ACC112 (cell line): ENCODE measurements at regions not wholly inside any gene's neighbourhood (a gene's known extent, or its start where the extent isn't known, plus 50 kb on each side); places are given as distances from the start of the nearest gene placed in this dataset.
"Not testable (repeated sequence)": the region's sequence is repeated elsewhere in the genome, so short reads cannot be mapped to it uniquely, and the experiment has no call there.

Experiments used
- H2AFZ ChIP-seq: fragments of 200-600 bp; sonication (generic); one replicate; pipeline ENCODE4 v1.6.0; 2017; ENCODE audit warnings: antibody characterized with exemption, low read length; ENCODE audit not compliant: unreplicated experiment
- H3K27ac ChIP-seq: fragments of 200-600 bp; sonication (generic); 2 replicates; pipeline ENCODE4 v1.5.1; 2014; ENCODE audit warnings: low read depth, mild to moderate bottlenecking, antibody characterized with exemption, low read length, moderate library complexity
- H3K27me3 ChIP-seq: fragments of 200-600 bp; sonication (generic); 2 replicates; pipeline ENCODE4 v1.6.1; 2014; ENCODE audit warnings: mild to moderate bottlenecking, antibody characterized with exemption, low read length, moderate library complexity, mixed read lengths; ENCODE audit not compliant: insufficient read depth
- H3K36me3 ChIP-seq: fragments of 200-600 bp; sonication (generic); 2 replicates; pipeline ENCODE4 v1.6.1; 2016; ENCODE audit warnings: mild to moderate bottlenecking, antibody characterized with exemption, low read length, moderate library complexity, mixed read lengths; ENCODE audit not compliant: insufficient read depth
- H3K4me1 ChIP-seq: fragments of 200-600 bp; sonication (generic); one replicate; pipeline ENCODE4 v1.6.1; 2016; ENCODE audit warnings: low read length, mixed read lengths; ENCODE audit not compliant: insufficient read depth, unreplicated experiment, control insufficient read depth
- H3K4me3 ChIP-seq: fragments of 200-600 bp; sonication (generic); 2 replicates; pipeline ENCODE4 v1.5.1; 2014; ENCODE audit warnings: mild to moderate bottlenecking, low read depth, low read length
- H3K79me2 ChIP-seq: fragments of 200-600 bp; sonication (generic); one replicate; pipeline ENCODE4 v1.6.0; 2016; ENCODE audit warnings: low read length; ENCODE audit not compliant: control insufficient read depth, unreplicated experiment, insufficient read depth

DNA sequence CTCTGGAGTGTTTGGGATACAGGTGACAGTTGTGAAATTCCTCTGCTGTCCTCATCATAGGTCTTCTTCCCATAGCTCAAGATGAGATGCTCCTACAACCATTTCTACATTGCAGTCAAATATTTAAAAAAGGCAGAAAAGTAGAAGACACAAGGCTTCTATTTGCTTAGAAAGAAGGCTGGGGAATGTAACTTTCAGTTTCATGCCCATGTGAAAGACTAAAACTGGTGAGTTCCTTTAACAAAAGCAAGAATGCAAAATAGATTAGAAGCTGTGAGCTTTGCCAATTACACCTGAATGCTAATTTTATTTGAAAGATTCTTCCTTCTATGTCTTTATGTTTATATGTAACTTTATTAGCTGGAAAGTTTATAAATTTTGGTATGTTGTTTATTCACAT is 1682.7 kb downstream of the BRINP3 start:
- Histone ChIP-seq H3K4me1 (no peaks in the 10 kb centered on the region), H3K27me3 (no peaks in the 10 kb centered on the region), H2AFZ (no peak overlapping the region), H3K27ac (no peak overlapping the region), H3K36me3 (no peaks in the 10 kb centered on the region), H3K79me2 (no peaks in the 10 kb centered on the region), H3K4me3 (no peak overlapping the region)

DNA sequence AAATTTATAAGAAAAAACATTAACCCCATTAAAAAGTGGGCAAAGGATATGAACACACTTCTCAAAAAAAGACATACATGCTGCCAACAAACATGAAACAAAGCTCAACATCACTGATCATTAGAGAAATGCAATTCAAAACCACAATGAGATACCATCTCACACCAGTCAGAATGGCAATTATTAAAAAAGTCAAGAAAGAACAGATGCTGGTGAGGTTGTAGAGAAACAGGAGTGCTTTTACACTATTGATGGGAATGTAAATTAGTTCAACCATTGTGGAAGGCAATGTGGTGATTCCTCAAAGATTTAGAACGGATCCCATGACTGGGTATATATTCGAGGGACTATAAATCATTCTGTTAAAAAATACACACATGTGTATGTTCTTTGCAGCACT is 1665.5 kb downstream of the BRINP3 start:
- not testable (repeated sequence) for H3K79me2 ChIP-seq, H3K4me1 ChIP-seq, H3K27me3 ChIP-seq, H3K4me3 ChIP-seq, H3K36me3 ChIP-seq, H2AFZ ChIP-seq, H3K27ac ChIP-seq

DNA sequence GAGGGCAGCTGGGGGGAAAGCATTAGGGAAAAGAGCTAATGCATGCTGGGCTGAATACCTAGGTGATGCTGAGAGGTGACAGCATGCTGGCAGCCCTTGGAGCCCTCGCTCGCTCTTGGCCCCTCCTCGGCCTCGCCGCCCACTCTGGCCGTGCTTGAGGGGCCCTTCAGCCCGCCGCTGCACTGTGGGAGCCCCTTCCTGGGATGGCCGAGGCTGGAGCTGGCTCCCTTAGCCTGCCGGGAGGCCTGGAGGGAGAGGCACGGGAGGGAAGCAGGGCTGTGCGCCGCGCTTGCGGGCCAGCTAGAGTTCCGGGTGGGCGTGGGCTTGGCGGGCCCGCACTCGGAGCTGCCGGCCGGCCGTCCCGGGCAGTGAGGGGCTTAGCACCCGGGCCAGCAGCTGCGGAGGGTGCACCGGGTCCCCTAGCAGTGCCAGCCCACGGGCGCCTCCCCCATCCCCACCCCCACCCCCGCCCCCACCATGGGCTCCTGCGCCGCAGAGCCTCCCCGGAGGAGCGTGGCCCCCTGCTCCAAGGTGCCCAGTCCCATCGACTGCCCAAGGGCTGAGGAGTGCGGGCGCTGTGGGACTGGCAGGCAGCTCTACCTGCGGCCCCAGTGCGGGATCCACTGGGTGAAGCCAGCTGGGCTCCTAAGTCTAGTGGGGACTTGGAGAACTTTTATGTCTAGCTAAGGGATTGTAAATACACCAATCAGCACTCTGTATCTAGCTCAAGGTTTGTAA is 1664.7 kb downstream of the BRINP3 start:
- H3K36me3 ChIP-seq, H3K79me2 ChIP-seq, H3K27ac ChIP-seq, H3K27me3 ChIP-seq, H3K4me1 ChIP-seq, H2AFZ ChIP-seq, H3K4me3 ChIP-seq: not testable (repeated sequence)

DNA sequence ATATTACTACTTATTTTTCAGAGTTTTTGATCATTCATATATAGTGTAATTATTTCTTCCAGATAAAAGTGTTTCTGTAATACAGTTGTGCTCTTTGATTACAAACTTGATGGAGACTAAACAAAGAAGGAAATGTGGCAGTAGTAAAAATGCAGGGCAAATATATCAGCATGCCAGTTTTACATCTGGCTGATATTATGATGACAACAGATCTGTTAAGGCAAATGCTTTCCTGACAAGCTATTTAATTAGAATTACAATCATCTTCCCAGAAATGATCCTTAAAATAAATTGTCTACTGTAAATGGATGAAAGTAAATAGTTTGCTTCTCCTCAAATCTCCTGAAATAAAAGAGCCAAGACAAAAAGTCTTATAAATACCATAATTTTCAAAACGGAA is 1659.8 kb downstream of the BRINP3 start:
- Histone ChIP-seq H3K4me1 (no peaks in the 10 kb centered on the region), H3K4me3 (no peak overlapping the region), H3K36me3 (no peaks in the 10 kb centered on the region), H2AFZ (no peak overlapping the region), H3K27me3 (no peaks in the 10 kb centered on the region), H3K27ac (no peak overlapping the region), H3K79me2 (no peaks in the 10 kb centered on the region)

DNA sequence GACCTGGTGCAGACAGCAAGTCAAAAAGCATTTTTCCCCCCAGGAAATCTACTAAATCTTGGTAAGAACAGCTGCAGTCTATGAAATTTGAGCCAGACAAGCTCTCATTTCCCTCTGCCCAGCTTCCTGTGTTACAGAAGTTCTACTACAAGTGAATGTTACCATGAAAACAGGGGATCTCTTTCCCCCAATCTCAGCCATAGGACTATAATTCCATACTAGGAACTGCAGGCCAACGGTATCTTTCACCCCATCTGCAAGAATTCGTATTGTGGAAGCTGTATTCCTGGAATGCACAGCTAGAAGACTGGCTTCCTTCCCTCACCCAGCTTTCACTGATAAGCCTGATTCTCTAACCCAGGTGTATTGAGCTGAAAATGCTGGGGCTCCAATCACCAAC is 1655.4 kb downstream of the BRINP3 start:
- Histone ChIP-seq H3K4me1 (no peaks in the 10 kb centered on the region), H3K27me3 (no peaks in the 10 kb centered on the region), H2AFZ (no peak overlapping the region), H3K27ac (no peak overlapping the region), H3K79me2 (no peaks in the 10 kb centered on the region), H3K4me3 (no peak overlapping the region), H3K36me3 (no peaks in the 10 kb centered on the region)

DNA sequence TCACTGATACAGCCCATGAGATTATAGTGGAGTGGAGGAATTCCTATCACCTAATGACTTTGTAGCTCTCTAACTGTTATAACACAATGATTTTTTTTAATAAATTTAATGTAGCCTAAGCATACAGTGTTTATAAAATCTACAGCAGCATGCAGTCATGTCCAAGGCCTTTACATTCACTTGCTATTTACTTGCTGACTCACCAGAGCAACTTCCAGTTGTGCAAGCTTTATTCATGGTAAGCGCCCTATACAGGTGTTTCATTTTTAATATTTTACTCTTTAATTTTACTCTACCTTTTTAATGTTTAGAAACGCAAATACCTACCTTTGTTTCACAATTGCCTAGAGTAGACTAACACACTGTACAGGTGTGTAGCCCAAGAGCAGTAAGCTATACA is 1652.2 kb downstream of the BRINP3 start:
- no peaks in the 10 kb centered on the region for H3K4me1 ChIP-seq
- H3K27ac ChIP-seq, result no peak overlapping the region
- H3K79me2 ChIP-seq, result no peaks in the 10 kb centered on the region
- H3K4me3 ChIP-seq, result no peak overlapping the region
- H3K27me3 ChIP-seq, result no peaks in the 10 kb centered on the region
- H3K36me3 ChIP-seq, result no peaks in the 10 kb centered on the region
- H2AFZ ChIP-seq, result no peak overlapping the region

DNA sequence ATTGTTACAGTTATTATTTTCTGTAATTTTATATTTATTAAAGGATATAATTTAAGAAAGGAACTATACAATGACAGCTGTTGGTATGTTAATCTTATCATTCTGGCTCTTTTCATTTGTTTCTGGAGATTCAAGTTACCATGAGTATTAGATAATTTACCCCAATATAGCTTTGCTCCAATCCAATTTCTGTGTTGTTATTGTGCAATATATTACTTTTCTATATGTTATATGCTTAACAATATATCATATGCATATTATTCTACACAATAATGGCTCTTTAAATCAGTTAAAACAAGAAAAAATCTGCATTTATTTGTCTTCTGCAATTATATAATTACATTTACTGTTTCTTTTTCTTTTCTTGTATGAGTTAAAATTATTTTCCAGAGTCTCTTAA is 1650.9 kb downstream of the BRINP3 start:
- Histone ChIP-seq H3K79me2 (no peaks in the 10 kb centered on the region), H3K36me3 (no peaks in the 10 kb centered on the region), H3K27ac (no peak overlapping the region), H3K4me1 (no peaks in the 10 kb centered on the region), H2AFZ (no peak overlapping the region), H3K27me3 (no peaks in the 10 kb centered on the region), H3K4me3 (no peak overlapping the region)

DNA sequence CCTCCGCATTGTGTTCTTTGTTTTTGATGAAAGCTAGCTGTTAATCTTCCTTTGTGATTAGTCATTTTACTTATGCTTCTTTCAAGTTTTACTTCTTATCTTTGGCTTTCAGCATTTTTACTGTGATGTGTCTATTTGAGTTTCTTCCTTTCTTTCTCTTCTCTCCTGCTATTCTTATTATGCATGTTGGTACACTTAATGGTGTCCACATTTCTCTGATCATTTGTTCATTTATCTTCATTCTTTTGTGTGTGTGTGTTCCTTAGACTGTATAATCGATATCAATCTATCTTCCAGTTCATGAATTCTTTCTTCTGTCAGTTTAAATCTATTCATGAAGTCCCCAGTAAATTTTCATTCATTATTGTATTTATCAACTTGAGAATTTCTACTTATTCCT is 1650.3 kb downstream of the BRINP3 start:
- no peak overlapping the region for H3K27ac ChIP-seq
- no peaks in the 10 kb centered on the region for H3K79me2 ChIP-seq
- H3K4me3 ChIP-seq, result no peak overlapping the region
- no peaks in the 10 kb centered on the region for H3K4me1 ChIP-seq
- H3K27me3 ChIP-seq, result no peaks in the 10 kb centered on the region
- no peak overlapping the region for H2AFZ ChIP-seq
- H3K36me3 ChIP-seq, result no peaks in the 10 kb centered on the region

DNA sequence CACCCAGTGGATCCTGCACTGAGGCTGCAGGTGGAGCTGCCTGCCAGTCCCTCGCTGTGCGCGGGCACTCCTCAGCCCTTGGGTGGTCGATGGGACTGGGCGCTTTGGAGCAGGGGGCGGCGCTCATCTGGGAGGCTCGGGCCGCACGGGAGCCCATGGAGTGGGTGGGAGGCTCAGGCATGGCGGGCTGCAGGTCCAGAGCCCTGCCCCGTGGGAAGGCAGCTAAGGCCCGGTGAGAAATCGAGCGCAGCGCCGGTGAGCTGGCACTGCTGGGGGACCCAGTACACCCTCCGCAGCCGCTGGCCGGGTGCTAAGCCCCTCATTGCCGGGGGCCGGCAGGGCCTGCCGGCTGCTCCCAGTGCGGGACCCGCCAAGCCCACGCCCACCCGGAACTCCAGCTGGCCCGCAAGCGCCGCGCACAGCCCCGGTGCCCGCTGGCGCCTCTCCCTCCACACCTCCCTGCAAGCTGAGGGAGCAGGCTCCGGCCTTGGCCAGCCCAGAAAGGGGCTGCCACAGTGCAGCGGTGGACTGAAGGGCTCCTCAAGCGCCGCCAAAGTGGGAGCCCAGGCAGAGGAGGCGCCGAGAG is 1636.5 kb downstream of the BRINP3 start:
- H3K4me1 ChIP-seq, H3K27me3 ChIP-seq, H3K79me2 ChIP-seq, H2AFZ ChIP-seq, H3K4me3 ChIP-seq, H3K27ac ChIP-seq, H3K36me3 ChIP-seq: not testable (repeated sequence)

DNA sequence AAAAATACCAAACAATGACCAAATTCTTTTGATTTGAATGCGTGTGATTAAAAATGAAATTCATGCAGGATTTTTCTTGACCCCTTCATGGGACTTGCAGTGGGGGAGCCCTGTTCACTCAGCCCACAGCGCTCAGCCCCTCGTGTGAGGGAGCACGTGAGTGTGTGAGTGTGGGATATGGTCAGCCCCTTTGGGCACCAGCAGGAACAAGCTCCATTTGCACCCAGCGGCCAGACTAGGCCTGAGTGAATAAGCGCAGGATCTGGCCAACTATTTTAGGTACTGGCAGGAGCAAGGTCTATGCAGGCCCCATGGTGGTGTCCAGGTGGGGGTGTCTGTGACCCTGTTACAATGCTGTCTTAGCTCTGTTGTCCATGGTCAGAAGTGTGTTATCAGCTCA is 1631.2 kb downstream of the BRINP3 start:
- Histone ChIP-seq H3K36me3 (no peaks in the 10 kb centered on the region), H3K79me2 (no peaks in the 10 kb centered on the region), H3K27me3 (no peaks in the 10 kb centered on the region), H3K4me1 (no peaks in the 10 kb centered on the region), H3K27ac (no peak overlapping the region), H3K4me3 (no peak overlapping the region), H2AFZ (no peak overlapping the region)

DNA sequence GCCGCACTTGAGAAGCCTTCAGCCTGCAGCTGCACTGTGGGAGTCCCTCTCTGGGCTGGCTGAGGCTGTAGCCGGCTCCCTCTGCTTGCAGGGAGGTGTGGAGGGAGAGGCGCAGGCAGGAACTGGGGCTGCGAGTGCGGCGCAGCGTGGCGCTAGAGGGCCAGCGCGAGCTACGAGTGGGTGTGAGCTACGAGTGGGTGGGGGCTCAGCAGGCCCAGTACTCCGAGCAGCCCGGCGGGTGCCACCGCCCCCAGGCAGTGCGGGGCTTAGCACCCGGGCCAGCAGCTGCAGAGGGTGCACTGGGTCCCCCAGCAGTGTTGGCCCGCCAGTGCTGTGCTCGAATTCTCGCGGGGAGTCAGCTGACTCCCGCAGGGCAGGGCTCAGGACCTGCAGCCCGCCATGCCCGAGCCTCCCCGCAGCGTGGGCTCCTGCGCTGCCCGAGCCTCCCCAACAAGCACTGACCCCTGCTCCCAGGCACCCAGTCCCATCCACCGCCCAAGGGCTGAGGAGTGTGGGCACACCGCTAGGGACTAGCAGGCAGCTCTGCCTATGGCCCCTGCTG is 1620.1 kb downstream of the BRINP3 start:
- Histone ChIP-seq H3K4me1 (no peaks in the 10 kb centered on the region), H3K36me3 (no peaks in the 10 kb centered on the region), H2AFZ (no peak overlapping the region)

More for the DNA sequence above, 1620.1 kb downstream of the BRINP3 start:
- Histone ChIP-seq H3K4me3 (no peak overlapping the region), H3K79me2 (no peaks in the 10 kb centered on the region), H3K27ac (no peak overlapping the region), H3K27me3 (no peaks in the 10 kb centered on the region)
